ENCODE measurements at regions not wholly inside any gene's neighbourhood (a gene's known extent, or its start where the extent isn't known, plus 50 kb on each side); places are given as distances from the start of the nearest gene placed in this dataset.

GRCh38 chr2:120828829-120829632, 93.4 kb downstream of the GLI2 start:
- no peak for DNase-seq

DNA sequence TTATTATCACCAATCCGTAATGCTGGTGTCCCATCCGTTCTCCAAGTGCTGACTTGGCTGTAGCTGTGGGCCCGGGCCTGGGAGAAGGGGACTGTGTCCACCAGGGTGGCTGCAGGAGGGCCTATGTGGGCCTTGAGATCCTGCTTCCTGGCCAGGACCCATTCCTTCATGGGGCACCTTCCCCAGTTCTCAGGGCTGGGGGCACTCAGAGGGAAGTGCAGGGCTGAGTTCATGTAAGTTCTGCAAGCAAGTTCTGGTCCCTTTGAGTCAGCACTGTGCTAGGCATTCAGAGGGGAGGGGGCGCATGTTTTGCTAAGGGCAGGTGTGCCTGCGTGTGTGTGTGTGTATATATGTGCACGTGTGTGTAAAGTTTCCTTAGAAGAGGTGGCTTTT, 94.0 kb downstream of the GLI2 start:
- no peak for DNase-seq

- no peak for DNase-seq
These were observed 94.6 kb downstream of the GLI2 start for GRCh38 chr2:120830096-120830830.

DNA sequence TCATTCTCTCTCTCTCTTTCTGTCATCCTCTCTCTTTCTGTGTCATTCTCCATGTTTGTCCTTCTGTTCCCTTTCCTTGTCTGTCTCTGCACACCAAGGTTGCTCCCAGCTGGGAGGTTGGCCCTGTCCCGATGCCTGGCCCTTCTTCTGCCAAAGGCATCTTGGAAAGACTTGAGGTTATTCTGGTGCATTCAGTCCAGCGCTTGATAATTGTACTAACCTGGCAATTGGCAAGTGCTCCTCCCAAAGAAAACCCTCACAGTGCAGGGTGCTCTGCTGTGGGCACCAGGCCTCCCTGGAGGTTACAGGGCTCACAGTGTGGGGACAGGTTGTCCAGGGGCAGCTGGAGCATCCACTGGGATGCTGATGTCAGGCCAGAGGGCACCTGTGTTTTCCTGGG, 95.4 kb downstream of the GLI2 start:
- no peak for DNase-seq

- no peak for DNase-seq
These were observed 96.2 kb downstream of the GLI2 start for GRCh38 chr2:120831891-120832290.

- DNase-seq = no peak
These were observed 96.8 kb downstream of the GLI2 start for GRCh38 chr2:120832296-120833070.

GRCh38 chr2:120833127-120833675, 97.5 kb downstream of the GLI2 start:
- no peak for DNase-seq

GRCh38 chr2:120834206-120834605, 98.5 kb downstream of the GLI2 start:
- DNase-seq = no peak

- no peak for DNase-seq
These were observed 100.6 kb downstream of the GLI2 start for GRCh38 chr2:120836281-120836680.

- peak; percentile 84 for DNase-seq
These were observed 105.3 kb downstream of the GLI2 start for GRCh38 chr2:120840795-120841487.

DNA sequence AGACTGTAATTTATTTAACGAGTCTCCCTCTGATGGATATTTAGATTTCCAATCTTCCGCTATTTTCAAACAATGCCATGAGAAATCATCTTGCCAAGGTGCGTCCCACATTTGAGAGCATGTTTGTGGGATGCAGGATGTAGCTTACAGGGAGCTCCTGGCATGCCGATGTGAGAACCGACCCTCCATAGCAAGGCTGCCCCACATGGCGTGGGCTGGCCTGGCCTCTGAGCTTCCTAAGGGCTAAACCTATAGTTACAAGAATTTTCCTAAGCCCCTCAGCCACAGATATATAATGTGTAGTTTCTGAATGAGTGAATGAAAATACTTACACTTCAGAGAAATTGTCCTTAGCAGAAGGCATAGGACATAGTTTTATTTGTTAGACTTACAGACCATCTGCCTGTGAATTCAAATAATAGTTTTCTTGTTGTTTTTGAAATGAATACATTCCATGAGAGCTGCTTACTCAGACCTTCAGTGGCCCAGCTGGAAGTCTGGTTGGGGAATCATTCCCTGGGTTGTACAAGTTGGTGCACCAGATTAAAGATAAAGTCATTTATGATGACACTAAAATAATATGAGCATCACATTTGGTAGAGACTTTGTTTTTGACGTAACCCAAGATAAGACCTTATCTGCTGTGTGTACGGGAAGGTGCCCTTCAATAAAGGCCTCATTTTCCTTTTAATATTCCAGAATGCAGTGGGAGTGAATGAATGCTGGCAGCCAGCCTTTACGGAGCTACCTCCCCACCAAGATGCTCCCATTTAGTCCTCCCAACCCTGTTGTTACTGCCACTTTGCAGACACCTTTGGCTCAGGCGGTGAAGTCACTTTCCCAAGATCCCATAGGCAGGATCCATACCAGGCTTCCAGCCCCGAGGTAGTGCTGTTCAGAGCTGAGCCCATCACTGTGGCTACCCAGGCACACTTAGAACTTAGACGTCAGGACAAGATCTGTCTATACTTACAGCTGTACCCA, 107.1 kb downstream of the GLI2 start:
- DNase-seq = no peak

DNA sequence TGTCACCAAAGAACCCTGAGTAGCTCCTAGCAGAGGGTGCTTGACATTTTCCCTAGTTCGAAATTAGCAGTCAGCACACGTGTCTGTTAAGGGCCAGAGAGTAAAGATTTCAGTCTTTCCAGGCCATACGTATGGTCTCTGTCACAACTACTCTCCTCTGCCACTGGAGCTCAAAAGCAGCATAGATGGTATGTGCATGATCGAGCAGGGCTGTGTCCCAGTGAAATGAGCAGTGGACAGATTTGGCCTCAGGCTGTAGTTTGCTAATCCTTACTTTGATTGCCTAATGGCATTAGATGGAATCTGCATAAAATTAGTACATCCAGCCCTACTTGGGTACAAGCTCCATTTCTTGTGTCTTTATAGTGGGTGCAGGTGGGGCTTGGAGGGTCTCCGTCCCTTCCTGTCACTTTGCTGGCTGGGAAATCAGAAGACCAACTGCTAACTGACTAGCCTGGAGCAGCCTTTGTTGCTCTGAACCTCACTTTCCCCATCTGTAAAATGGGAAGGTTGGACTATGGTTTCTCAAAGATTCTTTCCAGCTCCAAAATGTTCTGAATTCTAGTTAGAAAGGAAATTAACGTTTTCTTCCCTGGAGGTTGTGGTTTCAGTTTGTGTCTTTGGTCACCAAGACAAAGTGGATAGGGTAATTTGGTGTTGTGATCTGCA, 108.5 kb downstream of the GLI2 start:
- DNase-seq = no peak

GRCh38 chr2:120845277-120845676, 109.6 kb downstream of the GLI2 start:
- DNase-seq = peak; percentile 74

GRCh38 chr2:120846406-120847095, 110.9 kb downstream of the GLI2 start:
- DNase-seq = no peak

GRCh38 chr2:120847700-120848321, 112.1 kb downstream of the GLI2 start:
- DNase-seq = peak; percentile 89

- no peak for DNase-seq
These were observed 113.6 kb downstream of the GLI2 start for GRCh38 chr2:120849278-120849677.

GRCh38 chr2:120850551-120850950, 114.9 kb downstream of the GLI2 start:
- no peak for DNase-seq

- DNase-seq = no peak
These were observed 115.6 kb downstream of the GLI2 start for GRCh38 chr2:120851116-120851773.

Data from tongue (tissue), 1 donor.